CD14-positive monocyte (primary cell): ENCODE measurements at regions not wholly inside any gene's neighbourhood (a gene's known extent, or its start where the extent isn't known, plus 50 kb on each side); places are given as distances from the start of the nearest gene placed in this dataset.

Experiments used
- DNase-seq, 3 donors: peaks; one replicate each; pipeline ENCODE4 v3.0.0-alpha.2; 2011 to 2022
- H2AFZ ChIP-seq: 2 replicates; pipeline ENCODE4 v1.6.0; 2012; ENCODE audit warnings: mild to moderate bottlenecking, low read depth, low read length, inconsistent platforms; ENCODE audit not compliant: insufficient read depth, poor library complexity, severe bottlenecking
- H3K27ac ChIP-seq, 2 donors: 1 replicate in 1 of 2; 2 replicates in 1 of 2; pipeline ENCODE4 v1.5.1; 2012 to 2013; ENCODE audit warnings: low read length in 2 of 2, control low read depth in 1 of 2, inconsistent platforms in 1 of 2, low read depth in 1 of 2, mild to moderate bottlenecking in 1 of 2
- H3K27me3 ChIP-seq, 2 donors: one replicate each; pipeline versions ENCODE4 v1.6.0 to v1.6.1; 2011 to 2013; ENCODE audit warnings: low read length in 2 of 2; ENCODE audit not compliant: control insufficient read depth in 2 of 2, insufficient read depth in 2 of 2
- H3K36me3 ChIP-seq, 2 donors: replicated peaks in 1 of 2; 1 replicate in 1 of 2; 2 replicates in 1 of 2; pipeline versions ENCODE4 v1.5.1 to v1.6.1; 2012 to 2013; ENCODE audit warnings: low read length in 2 of 2, control low read depth in 1 of 2, inconsistent platforms in 1 of 2, mild to moderate bottlenecking in 1 of 2; ENCODE audit not compliant: insufficient read depth in 2 of 2, control insufficient read depth in 1 of 2
- H3K4me1 ChIP-seq, 2 donors: 1 replicate in 1 of 2; 2 replicates in 1 of 2; pipeline versions ENCODE4 v1.5.1 to v1.6.1; 2012 to 2013; ENCODE audit warnings: low read length in 2 of 2, control low read depth in 1 of 2, inconsistent platforms in 1 of 2, mild to moderate bottlenecking in 1 of 2, moderate library complexity in 1 of 2; ENCODE audit not compliant: insufficient read depth in 2 of 2, control insufficient read depth in 1 of 2
- H3K4me2 ChIP-seq: replicated peaks from 2 replicates; pipeline ENCODE3; 2012; ENCODE audit warnings: low read length, moderate library complexity, mild to moderate bottlenecking; ENCODE audit not compliant: poor library complexity, severe bottlenecking; ENCODE audit errors: extremely low read depth
- H3K4me3 ChIP-seq, 3 experiments: fragments of 200-600 bp in 1 of 3; sonication (generic) in 1 of 3; replicated peaks in 1 of 3; 1 replicate in 2 of 3; 2 replicates in 1 of 3; pipeline ENCODE4 v1.5.1; 2011 to 2013; ENCODE audit warnings: low read length in 3 of 3, mild to moderate bottlenecking in 3 of 3, control low read depth in 2 of 3, low read depth in 2 of 3, inconsistent platforms in 1 of 3, moderate library complexity in 1 of 3
- H3K79me2 ChIP-seq: 2 replicates; pipeline ENCODE4 v1.6.0; 2012; ENCODE audit warnings: mild to moderate bottlenecking, control low read depth, inconsistent platforms, low read length, moderate library complexity; ENCODE audit not compliant: insufficient read depth
- H3K9ac ChIP-seq: 2 replicates; pipeline ENCODE4 v1.6.0; 2017; ENCODE audit warnings: low read length, mild to moderate bottlenecking; ENCODE audit not compliant: insufficient read depth, poor library complexity, severe bottlenecking
- H3K9me3 ChIP-seq, 2 donors: replicated peaks in 1 of 2; 1 replicate in 1 of 2; 2 replicates in 1 of 2; pipeline versions ENCODE4 v1.5.1 to v1.6.1; 2012 to 2013; ENCODE audit warnings: low read length in 2 of 2, control low read depth in 1 of 2; ENCODE audit not compliant: control insufficient read depth in 1 of 2, insufficient read depth in 1 of 2
- H4K20me1 ChIP-seq: 2 replicates; pipeline ENCODE4 v1.6.0; 2012; ENCODE audit warnings: mild to moderate bottlenecking, low read length, control low read depth, moderate library complexity; ENCODE audit not compliant: insufficient read depth
- H3K27ac Mint-ChIP-seq, 7 donors: one replicate each; pipeline ENCODE4 v1.8.0; 2020; ENCODE audit warnings: mild to moderate bottlenecking in 7 of 7, mixed read lengths in 7 of 7, moderate library complexity in 6 of 7, inconsistent platforms in 2 of 7
- H3K27me3 Mint-ChIP-seq, 3 donors: one replicate each; pipeline ENCODE4 v1.8.0; 2021 to 2022; ENCODE audit warnings: low read depth in 3 of 3, mild to moderate bottlenecking in 3 of 3, mixed read lengths in 3 of 3, moderate library complexity in 3 of 3, inconsistent platforms in 1 of 3
- H3K36me3 Mint-ChIP-seq, 2 donors: one replicate each; pipeline ENCODE4 v1.8.0; 2020; ENCODE audit warnings: mixed read lengths in 2 of 2, inconsistent platforms in 1 of 2, mild to moderate bottlenecking in 1 of 2
- H3K4me1 Mint-ChIP-seq: one replicate; pipeline ENCODE4 v1.8.0; 2020; ENCODE audit warnings: mild to moderate bottlenecking, mixed read lengths
- H3K4me3 Mint-ChIP-seq, 2 donors: one replicate each; pipeline ENCODE4 v1.8.0; 2020; ENCODE audit warnings: mild to moderate bottlenecking in 2 of 2, mixed read lengths in 2 of 2, moderate library complexity in 1 of 2
- H3K9me3 Mint-ChIP-seq, 7 donors: one replicate each; pipeline ENCODE4 v1.8.0; 2020 to 2022; ENCODE audit warnings: mixed read lengths in 7 of 7, mild to moderate bottlenecking in 6 of 7, moderate library complexity in 6 of 7, inconsistent platforms in 2 of 7
- CTCF ChIP-seq: fragments of 200-600 bp; IDR thresholded peaks from one replicate; pipeline ENCODE4 v1.8.0; 2022; ENCODE audit warnings: antibody characterized with exemption, mild to moderate bottlenecking
- WGBS: methylation state at CpG from one replicate; pipeline ENCODE4 v1.1.5; 2013; ENCODE audit warnings: missing lambda C conversion rate; ENCODE audit not compliant: insufficient coverage; 5-methylcytosine and 5-hydroxymethylcytosine counted together
- intact Hi-C, 2 donors: fragments of 100-400 bp; cut with micrococcal nuclease; formaldehyde crosslinking; loops; one replicate each; pipeline versions ENCODE4 v1.15.0 to v1.15.1; 2023

DNA sequence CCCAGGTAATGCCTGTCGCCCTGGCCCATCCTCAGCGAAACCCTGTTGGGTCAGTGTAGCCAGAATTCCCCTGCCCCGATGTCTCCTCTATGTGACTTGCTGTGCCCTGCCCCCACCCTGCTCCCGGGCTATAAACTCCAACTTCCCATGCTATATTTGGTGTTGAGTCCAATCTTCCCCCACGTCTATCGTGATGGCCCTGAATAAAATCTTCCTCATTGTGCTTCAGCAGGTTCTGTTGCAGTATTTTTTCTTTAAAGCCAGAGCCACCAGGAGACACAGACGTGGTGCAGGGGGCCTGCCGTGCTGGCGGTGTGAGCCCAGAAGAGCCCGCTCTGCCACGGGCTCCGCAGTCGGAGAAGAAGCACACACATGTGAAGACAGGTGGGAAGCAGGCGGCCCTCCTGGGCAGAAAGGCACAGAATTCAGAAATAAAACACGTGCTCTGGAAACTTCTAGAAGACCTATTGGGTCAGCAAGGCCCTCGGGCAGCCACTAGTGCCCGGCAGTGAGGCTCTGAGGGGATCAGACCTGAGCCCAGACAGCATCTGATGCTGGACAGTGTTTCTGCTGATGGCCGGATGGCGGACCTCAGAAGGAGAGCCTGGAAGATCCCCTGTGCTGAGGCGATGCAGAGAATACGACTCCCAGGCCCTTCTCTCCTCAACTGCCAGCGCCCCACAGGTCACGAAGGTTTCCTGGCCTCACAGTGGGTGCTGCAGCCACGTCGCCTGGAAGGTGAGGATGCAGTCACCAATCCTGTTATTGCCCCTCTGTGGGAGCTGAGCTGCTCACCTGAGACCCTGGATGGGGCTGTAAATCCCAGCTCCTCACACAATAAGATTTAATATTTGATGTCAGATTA, 501.9 kb downstream of the BRD1 start:
- no peak overlapping the region for H3K27ac ChIP-seq
- peaks cover 0 to 22% of the 10 kb centered on the region in 2 donors for H3K9me3 ChIP-seq
- Mint-ChIP-seq H3K4me3 (no peak overlapping the region), H3K27me3 (peaks cover 0 to 8% (median 4%) of the 10 kb centered on the region in 3 donors), H3K9me3 (peaks cover 2 to 17% (median 11%) of the 10 kb centered on the region in 7 donors), H3K27ac (no peak overlapping the region), H3K4me1 (no peaks in the 10 kb centered on the region), H3K36me3 (no peaks in the 10 kb centered on the region)
- no peaks in the 10 kb centered on the region for H3K36me3 ChIP-seq
- no peak overlapping the region for H3K4me3 ChIP-seq
- H3K4me2 ChIP-seq, result no peak overlapping the region
- intact Hi-C loops, result no loop called here
- H3K79me2 ChIP-seq, result no peaks in the 10 kb centered on the region
- H3K27me3 ChIP-seq, result no peaks in the 10 kb centered on the region
- H3K9ac ChIP-seq, result no peak overlapping the region
- 85% methylated on average over 18 of the region's 25 CpGs for WGBS
- no peaks in the 10 kb centered on the region for H3K4me1 ChIP-seq
- DNase-seq, result no peak
- TF ChIP-seq CTCF, result no peak
- H4K20me1 ChIP-seq, result no peaks in the 10 kb centered on the region
- H2AFZ ChIP-seq, result no peak overlapping the region

- H2AFZ ChIP-seq, result no peak overlapping the region
- no peak overlapping the region for H3K4me3 ChIP-seq
- no peaks in the 10 kb centered on the region for H3K79me2 ChIP-seq
- H3K27ac ChIP-seq, result no peak overlapping the region
- H3K4me1 Mint-ChIP-seq, result no peaks in the 10 kb centered on the region
- no peak overlapping the region for H3K27ac Mint-ChIP-seq
- no peak overlapping the region for H3K4me2 ChIP-seq
- H3K9me3 Mint-ChIP-seq, result peaks cover 2 to 17% (median 11%) of the 10 kb centered on the region in 7 donors
- H3K9me3 ChIP-seq, result peaks cover 0 to 22% of the 10 kb centered on the region in 2 donors
- DNase-seq, result no peak
- no peaks in the 10 kb centered on the region for H3K4me1 ChIP-seq
- H3K36me3 Mint-ChIP-seq, result no peaks in the 10 kb centered on the region
- TF ChIP-seq CTCF, result no peak
- no peak overlapping the region for H3K4me3 Mint-ChIP-seq
- WGBS, result 92% methylated on average over 29 of the region's 29 CpGs
- H3K9ac ChIP-seq, result no peak overlapping the region
- no peaks in the 10 kb centered on the region for H4K20me1 ChIP-seq
- no peaks in the 10 kb centered on the region for H3K27me3 ChIP-seq
- no peaks in the 10 kb centered on the region for H3K36me3 ChIP-seq
- intact Hi-C loops, result no loop called here
- peaks cover 4 to 8% (median 5%) of the 10 kb centered on the region in 3 donors for H3K27me3 Mint-ChIP-seq
Measured at GRCh38 chr22:49324527-49325491, 502.9 kb downstream of the BRD1 start.
